ENCODE measurements at regions not wholly inside any gene's neighbourhood (a gene's known extent, or its start where the extent isn't known, plus 50 kb on each side); places are given as distances from the start of the nearest gene placed in this dataset.

- Histone ChIP-seq H3K79me2 (ENCODE audit: insufficient read depth) (no peaks in the 10 kb centered on the region), H3K36me3 (replicated peaks in 1 of 2; ENCODE audit: control insufficient read depth in 1 of 2, insufficient read depth in 2 of 2, low read length in 1 of 2) (no peaks in the 10 kb centered on the region), H3F3A (replicated peaks; ENCODE audit: insufficient read depth) (peaks cover 11% of the 10 kb centered on the region), H2AFZ (ENCODE audit: low read depth) (peak overlapping the region; percentile 42; the same call in 1 of the 2 replicates), H3K9ac (no peak overlapping the region), H3K4me2 (no peak overlapping the region), H4K20me1 (ENCODE audit: insufficient read depth) (no peaks in the 10 kb centered on the region), H3K27ac (ENCODE audit: low read depth in 2 of 2, low read length in 1 of 2) (peak overlapping the region in 1 of 2 experiments; percentile 42; a peak in 2 of 4 replicates), H3K4me3 (ENCODE audit: low read depth in 2 of 2, low read length in 1 of 2) (no peak overlapping the region), H3K9me3 (no peaks in the 10 kb centered on the region), H3K27me3 (ENCODE audit: insufficient read depth) (no peaks in the 10 kb centered on the region), H3K4me1 (ENCODE audit: control insufficient read depth in 1 of 2, insufficient read depth in 2 of 2, low read depth in 1 of 2, low read length in 1 of 2) (peaks cover 3 to 27% of the 10 kb centered on the region in 2 experiments; a peak in 2 of 4 replicates), H3K9me2 (no peaks in the 10 kb centered on the region)
- DNase-seq, result no peak
- ChIA-PET POLR2A (no interaction called here), CTCF (interaction anchor here (1.1 kb wide), 1 partner anchor 280 kb away, joined by 3 read pairs; no protein-coding TSS in a partner anchor)
- WGBS (ENCODE audit: low lambda C conversion rate), result 70% methylated on average over 6 of the region's 6 CpGs
- TF ChIP-seq FOXJ3 (CRISPR knock-in tag; IDR thresholded peaks at IDR 0.05), result no peak
- TF ChIP-seq EP300 (IDR thresholded peaks at IDR 0.05; ENCODE audit: borderline replicate concordance in 1 of 2, low read depth in 1 of 2, low read length in 1 of 2), result no peak
- no peak for TF ChIP-seq RFX5 (IDR thresholded peaks at IDR 0.05; ENCODE audit: low read length)
- TF ChIP-seq FOSL2 (IDR thresholded peaks at IDR 0.05; ENCODE audit: borderline replicate concordance, low read depth), result no peak
- TF ChIP-seq EZH2phosphoT487 (IDR thresholded peaks at IDR 0.05; ENCODE audit: borderline replicate concordance, low read depth), result no peak
- no peak for TF ChIP-seq CHD2 (IDR thresholded peaks at IDR 0.05; ENCODE audit: low read length, partially characterized antibody)
- no peak for TF ChIP-seq YY1 (IDR thresholded peaks at IDR 0.05; ENCODE audit: low read depth)
- TF ChIP-seq, protein P1, sequence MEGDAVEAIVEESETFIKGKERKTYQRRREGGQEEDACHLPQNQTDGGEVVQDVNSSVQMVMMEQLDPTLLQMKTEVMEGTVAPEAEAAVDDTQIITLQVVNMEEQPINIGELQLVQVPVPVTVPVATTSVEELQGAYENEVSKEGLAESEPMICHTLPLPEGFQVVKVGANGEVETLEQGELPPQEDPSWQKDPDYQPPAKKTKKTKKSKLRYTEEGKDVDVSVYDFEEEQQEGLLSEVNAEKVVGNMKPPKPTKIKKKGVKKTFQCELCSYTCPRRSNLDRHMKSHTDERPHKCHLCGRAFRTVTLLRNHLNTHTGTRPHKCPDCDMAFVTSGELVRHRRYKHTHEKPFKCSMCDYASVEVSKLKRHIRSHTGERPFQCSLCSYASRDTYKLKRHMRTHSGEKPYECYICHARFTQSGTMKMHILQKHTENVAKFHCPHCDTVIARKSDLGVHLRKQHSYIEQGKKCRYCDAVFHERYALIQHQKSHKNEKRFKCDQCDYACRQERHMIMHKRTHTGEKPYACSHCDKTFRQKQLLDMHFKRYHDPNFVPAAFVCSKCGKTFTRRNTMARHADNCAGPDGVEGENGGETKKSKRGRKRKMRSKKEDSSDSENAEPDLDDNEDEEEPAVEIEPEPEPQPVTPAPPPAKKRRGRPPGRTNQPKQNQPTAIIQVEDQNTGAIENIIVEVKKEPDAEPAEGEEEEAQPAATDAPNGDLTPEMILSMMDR (IDR thresholded peaks at IDR 0.05), result no peak
- no peak for TF ChIP-seq RXRA (IDR thresholded peaks at IDR 0.05; ENCODE audit: borderline replicate concordance, low read depth)
- TF ChIP-seq JUND (IDR thresholded peaks at IDR 0.05), result no peak
- TF ChIP-seq RAD21 (IDR thresholded peaks at IDR 0.05; ENCODE audit: low read length), result no peak
- no peak for TF ChIP-seq RCOR1 (IDR thresholded peaks at IDR 0.05; ENCODE audit: low read length)
- TF ChIP-seq TEAD4 (IDR thresholded peaks at IDR 0.05; ENCODE audit: borderline replicate concordance, insufficient read depth), result no peak
- no peak for TF ChIP-seq SIN3A (IDR thresholded peaks at IDR 0.05; ENCODE audit: borderline replicate concordance, low read depth, low read length)
- no peak for TF ChIP-seq TCF12 (IDR thresholded peaks at IDR 0.05)
Observed at GRCh38 chr5:58181578-58182286, 278.2 kb downstream of the PLK2 start.

DNA sequence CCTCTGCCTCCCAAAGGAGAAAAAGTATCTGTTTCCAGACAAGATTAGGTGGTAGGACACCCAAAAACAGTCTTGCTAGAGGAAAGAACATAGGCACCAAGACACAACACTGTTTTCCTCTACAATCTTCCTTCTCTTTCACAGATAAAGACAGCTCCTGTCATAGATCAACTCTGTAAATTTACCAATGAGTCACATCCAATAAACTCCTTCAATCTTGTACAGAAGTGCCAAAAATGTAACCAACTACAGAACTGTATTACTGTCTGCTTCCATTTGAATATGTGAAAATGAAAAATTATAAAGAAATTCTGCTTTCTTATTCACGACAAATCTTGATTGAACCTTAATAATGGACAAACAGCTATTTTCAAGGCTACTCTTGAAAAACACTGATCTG, 286.9 kb downstream of the PLK2 start:
- H3F3A ChIP-seq (replicated peaks; ENCODE audit: insufficient read depth), result no peaks in the 10 kb centered on the region
- no peaks in the 10 kb centered on the region for H3K4me1 ChIP-seq (ENCODE audit: control insufficient read depth in 1 of 2, insufficient read depth in 2 of 2, low read depth in 1 of 2, low read length in 1 of 2)
- no peak for DNase-seq
- TF ChIP-seq, protein P2, sequence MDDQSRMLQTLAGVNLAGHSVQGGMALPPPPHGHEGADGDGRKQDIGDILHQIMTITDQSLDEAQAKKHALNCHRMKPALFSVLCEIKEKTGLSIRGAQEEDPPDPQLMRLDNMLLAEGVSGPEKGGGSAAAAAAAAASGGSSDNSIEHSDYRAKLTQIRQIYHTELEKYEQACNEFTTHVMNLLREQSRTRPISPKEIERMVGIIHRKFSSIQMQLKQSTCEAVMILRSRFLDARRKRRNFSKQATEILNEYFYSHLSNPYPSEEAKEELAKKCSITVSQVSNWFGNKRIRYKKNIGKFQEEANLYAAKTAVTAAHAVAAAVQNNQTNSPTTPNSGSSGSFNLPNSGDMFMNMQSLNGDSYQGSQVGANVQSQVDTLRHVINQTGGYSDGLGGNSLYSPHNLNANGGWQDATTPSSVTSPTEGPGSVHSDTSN (IDR thresholded peaks at IDR 0.05), result no peak
- TF ChIP-seq, protein P1 (IDR thresholded peaks at IDR 0.05), result no peak
- TF ChIP-seq EP300 (IDR thresholded peaks at IDR 0.05; ENCODE audit: borderline replicate concordance in 1 of 2, low read depth in 1 of 2, low read length in 1 of 2), result no peak
- TF ChIP-seq, protein P3, sequence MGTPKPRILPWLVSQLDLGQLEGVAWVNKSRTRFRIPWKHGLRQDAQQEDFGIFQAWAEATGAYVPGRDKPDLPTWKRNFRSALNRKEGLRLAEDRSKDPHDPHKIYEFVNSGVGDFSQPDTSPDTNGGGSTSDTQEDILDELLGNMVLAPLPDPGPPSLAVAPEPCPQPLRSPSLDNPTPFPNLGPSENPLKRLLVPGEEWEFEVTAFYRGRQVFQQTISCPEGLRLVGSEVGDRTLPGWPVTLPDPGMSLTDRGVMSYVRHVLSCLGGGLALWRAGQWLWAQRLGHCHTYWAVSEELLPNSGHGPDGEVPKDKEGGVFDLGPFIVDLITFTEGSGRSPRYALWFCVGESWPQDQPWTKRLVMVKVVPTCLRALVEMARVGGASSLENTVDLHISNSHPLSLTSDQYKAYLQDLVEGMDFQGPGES (IDR thresholded peaks at IDR 0.05; ENCODE audit: low read depth, low read length), result no peak
- H4K20me1 ChIP-seq (ENCODE audit: insufficient read depth), result no peaks in the 10 kb centered on the region
- H3K27me3 ChIP-seq (ENCODE audit: insufficient read depth), result no peaks in the 10 kb centered on the region
- no peaks in the 10 kb centered on the region for H3K79me2 ChIP-seq (ENCODE audit: insufficient read depth)
- WGBS (ENCODE audit: low lambda C conversion rate), result 94% methylated on average over 1 of the region's 1 CpG
- no peak overlapping the region for H2AFZ ChIP-seq (ENCODE audit: low read depth)
- CTCF ChIA-PET, result no interaction called here
- no peaks in the 10 kb centered on the region for H3K36me3 ChIP-seq (replicated peaks in 1 of 2; ENCODE audit: control insufficient read depth in 1 of 2, insufficient read depth in 2 of 2, low read length in 1 of 2)
- H3K27ac ChIP-seq (ENCODE audit: low read depth in 2 of 2, low read length in 1 of 2), result no peak overlapping the region
- H3K9ac ChIP-seq, result no peak overlapping the region
- no peaks in the 10 kb centered on the region for H3K9me3 ChIP-seq
- POLR2A ChIA-PET, result no interaction called here
- no peak overlapping the region for H3K4me2 ChIP-seq
- no peaks in the 10 kb centered on the region for H3K9me2 ChIP-seq
- H3K4me3 ChIP-seq (ENCODE audit: low read depth in 2 of 2, low read length in 1 of 2), result no peak overlapping the region
